ENCODE measurements at regions not wholly inside any gene's neighbourhood (a gene's known extent, or its start where the extent isn't known, plus 50 kb on each side); places are given as distances from the start of the nearest gene placed in this dataset.

DNA sequence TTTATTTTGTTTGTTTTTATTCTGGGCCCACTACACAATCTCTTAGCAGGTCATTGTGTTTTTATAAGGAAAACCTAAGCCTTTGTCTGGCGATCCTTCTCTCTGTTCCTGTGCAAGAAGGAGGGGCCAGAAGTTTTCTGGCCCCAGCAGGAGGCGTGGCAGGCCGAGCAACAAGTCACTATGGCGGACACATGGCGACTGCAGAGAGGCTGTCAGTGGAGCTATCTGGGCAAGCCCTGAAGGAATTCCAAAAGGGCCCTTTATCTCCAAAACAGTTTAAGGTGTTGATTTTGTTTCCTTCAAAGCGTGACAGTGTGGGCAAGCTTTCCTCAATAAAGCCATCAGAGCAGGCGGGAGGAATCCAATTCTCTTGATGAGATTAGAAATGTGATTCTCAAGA, 118.8 kb upstream of the CTAGE1 start:
- DNase-seq = no peak

DNA sequence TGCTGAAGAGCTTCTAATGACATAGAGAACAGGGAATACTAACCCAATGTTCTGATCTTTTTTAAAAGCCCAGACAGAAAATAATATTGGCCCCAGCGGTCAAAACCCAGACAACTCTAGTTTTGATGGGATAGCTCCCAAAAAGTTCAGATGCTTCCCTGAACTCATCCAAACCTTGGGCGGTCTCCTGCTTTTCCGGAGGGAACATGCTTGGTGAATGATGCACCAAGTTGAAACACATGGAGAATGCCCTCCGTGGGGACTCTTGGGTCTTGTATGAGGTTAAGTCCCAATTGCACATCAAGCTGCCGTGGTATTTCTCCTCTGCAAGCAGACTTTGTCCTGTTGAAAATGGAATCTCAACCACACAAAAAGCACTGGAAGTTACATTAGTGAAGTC, 120.7 kb upstream of the CTAGE1 start:
- Mint-ChIP-seq H3K27me3 (no peaks in the 10 kb centered on the region), H3K9me3 (peaks cover 6% of the 10 kb centered on the region), H3K4me1 (ENCODE audit: low read depth) (no peaks in the 10 kb centered on the region), H3K4me3 (no peak overlapping the region), H3K36me3 (no peaks in the 10 kb centered on the region), H3K27ac (no peak overlapping the region)
- CTCF ChIA-PET = no interaction called here
- intact Hi-C loops (cut with micrococcal nuclease) = no loop called here
- DNase-seq = no peak
- POLR2A ChIA-PET = no interaction called here

More for the DNA sequence above, 118.8 kb upstream of the CTAGE1 start:
- Mint-ChIP-seq H3K4me1 (ENCODE audit: low read depth) (no peaks in the 10 kb centered on the region), H3K36me3 (no peaks in the 10 kb centered on the region), H3K27me3 (no peaks in the 10 kb centered on the region), H3K9me3 (peaks cover 6% of the 10 kb centered on the region), H3K27ac (no peak overlapping the region), H3K4me3 (no peak overlapping the region)
- intact Hi-C loops (cut with micrococcal nuclease) = no loop called here
- ChIA-PET POLR2A (no interaction called here), CTCF (no interaction called here)

DNA sequence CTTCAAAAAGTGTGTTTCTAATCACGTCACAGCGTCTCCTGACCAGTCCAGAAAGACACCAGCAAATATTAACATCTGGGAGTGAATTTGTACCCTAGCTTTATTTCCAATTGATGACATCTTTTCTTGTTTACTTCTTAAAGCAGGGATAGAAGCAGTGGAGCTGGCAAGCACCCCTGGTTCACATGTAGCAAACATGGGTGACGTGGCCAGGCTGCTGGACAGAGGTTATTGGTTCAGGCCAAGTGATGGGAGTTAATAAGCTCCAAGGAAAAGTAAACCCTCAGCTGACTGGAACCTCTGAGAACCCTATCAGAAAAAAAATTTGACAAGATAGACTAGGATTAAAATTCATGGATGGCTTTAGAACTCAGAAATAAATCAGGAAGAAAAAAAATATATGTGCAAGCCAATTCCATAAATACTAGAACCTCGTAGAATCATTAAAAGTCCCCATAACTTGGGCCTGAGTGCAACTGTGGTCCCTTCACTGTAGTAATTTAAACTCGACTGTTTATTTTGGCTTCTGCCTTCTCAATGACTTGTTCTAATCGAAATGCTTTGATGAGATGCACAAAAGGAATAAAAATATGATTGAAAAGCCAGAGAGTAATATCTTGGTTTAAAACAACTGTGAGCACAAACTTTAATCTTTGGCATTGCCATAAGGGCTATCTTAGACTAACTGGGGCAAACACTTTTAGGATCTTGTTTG, 121.5 kb upstream of the CTAGE1 start:
- peaks cover 4% of the 10 kb centered on the region for H3K9me3 Mint-ChIP-seq
- H3K36me3 Mint-ChIP-seq = no peaks in the 10 kb centered on the region
- POLR2A ChIA-PET = no interaction called here
- no peak for DNase-seq
- no peak overlapping the region for H3K4me3 Mint-ChIP-seq
- H3K27me3 Mint-ChIP-seq = no peaks in the 10 kb centered on the region
- intact Hi-C loops (cut with micrococcal nuclease) = no loop called here
- H3K27ac Mint-ChIP-seq = no peak overlapping the region
- CTCF ChIA-PET = no interaction called here
- H3K4me1 Mint-ChIP-seq (ENCODE audit: low read depth) = no peaks in the 10 kb centered on the region

DNA sequence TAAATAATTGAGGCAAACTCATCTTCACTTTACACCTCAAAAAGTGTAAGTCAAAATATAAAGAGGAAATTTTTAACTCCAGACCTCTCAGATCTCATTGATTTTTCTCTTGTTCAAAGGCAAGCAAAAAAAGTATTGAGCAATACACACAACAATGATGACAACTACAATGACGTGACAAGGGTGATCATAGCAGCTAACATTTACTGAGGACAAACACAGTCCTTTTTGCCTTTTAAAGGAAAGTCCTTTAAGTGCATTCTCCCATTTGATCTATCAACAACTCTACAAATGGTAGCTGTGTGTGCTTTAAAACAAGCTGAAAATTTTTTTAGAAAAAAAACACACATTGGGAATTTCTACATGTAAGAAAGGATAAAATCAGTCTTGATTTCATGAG, 123.5 kb upstream of the CTAGE1 start:
- Mint-ChIP-seq H3K4me3 (no peak overlapping the region), H3K27ac (no peak overlapping the region), H3K9me3 (peaks cover 4% of the 10 kb centered on the region), H3K36me3 (no peaks in the 10 kb centered on the region), H3K4me1 (ENCODE audit: low read depth) (no peaks in the 10 kb centered on the region), H3K27me3 (no peaks in the 10 kb centered on the region)
- DNase-seq = no peak
- POLR2A ChIA-PET = no interaction called here
- CTCF ChIA-PET = no interaction called here
- intact Hi-C loops (cut with micrococcal nuclease) = no loop called here

DNA sequence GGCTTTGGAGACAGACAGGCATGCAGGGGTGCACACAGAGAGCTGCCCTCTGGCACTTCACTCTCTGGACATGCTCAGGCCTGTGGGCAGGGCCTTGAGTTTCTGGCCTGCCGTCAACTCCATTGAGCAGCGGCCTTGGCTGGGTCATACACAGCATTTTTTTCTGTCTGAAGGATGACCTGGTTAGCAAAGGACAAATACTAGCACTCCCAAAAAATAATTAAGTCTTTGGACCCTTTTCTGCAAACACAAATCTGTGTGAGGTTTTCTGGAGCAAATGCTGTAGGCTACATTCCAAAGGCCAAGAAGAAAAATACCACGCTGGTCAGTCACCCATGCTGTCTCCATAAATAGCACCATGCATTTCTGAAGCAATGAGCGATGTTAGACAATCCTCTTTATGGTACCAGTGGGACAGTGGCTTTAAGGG, 124.7 kb upstream of the CTAGE1 start:
- H3K9me3 Mint-ChIP-seq = no peaks in the 10 kb centered on the region
- no peaks in the 10 kb centered on the region for H3K4me1 Mint-ChIP-seq (ENCODE audit: low read depth)
- DNase-seq = no peak
- intact Hi-C loops (cut with micrococcal nuclease) = no loop called here
- CTCF ChIA-PET = no interaction called here
- H3K27me3 Mint-ChIP-seq = no peaks in the 10 kb centered on the region
- POLR2A ChIA-PET = no interaction called here
- H3K36me3 Mint-ChIP-seq = no peaks in the 10 kb centered on the region
- H3K27ac Mint-ChIP-seq = no peak overlapping the region
- H3K4me3 Mint-ChIP-seq = no peak overlapping the region

DNA sequence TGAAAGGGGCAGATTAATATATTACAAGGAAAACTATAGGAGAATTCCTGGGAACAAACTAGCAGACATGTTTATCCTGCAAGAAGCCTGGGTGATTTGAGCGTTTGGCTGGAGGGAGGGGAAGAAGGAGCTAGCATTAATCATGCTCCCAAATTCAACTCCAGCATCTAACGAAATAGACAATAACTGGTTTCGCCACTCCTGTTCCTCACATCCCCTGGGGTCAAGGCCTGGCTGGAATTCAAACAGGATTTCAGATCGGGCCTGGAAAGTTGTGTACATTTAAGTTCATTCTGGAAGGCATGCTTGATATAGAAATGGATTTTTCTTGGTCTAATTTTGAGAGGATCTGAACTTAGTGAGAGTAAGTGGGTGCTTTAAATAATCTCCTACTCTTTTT, 126.1 kb upstream of the CTAGE1 start:
- Mint-ChIP-seq H3K9me3 (no peaks in the 10 kb centered on the region), H3K27me3 (no peaks in the 10 kb centered on the region), H3K4me1 (ENCODE audit: low read depth) (no peaks in the 10 kb centered on the region), H3K4me3 (no peak overlapping the region), H3K27ac (no peak overlapping the region), H3K36me3 (no peaks in the 10 kb centered on the region)
- DNase-seq = no peak
- ChIA-PET CTCF (no interaction called here), POLR2A (no interaction called here)
- intact Hi-C loops (cut with micrococcal nuclease) = no loop called here

DNA sequence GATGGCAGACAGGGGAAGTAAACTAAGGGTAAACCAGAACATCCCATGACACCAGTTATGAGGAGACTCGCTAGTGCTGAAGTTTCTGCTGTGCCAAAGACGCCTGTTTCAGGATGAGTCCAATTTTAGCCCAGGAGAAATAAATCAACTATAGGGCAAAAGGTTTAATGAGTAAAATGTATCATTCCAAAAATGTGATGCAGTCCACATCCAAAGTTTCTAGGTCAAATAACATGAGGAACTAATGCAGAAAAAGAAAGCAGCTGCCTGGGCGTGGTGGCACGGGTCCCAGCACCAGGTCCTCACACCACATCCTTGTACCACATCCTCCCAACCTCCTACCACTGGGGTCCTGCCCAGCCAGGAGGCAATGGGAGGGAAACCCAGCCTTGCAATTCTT, 126.9 kb upstream of the CTAGE1 start:
- no peak for DNase-seq
- CTCF ChIA-PET = no interaction called here
- intact Hi-C loops (cut with micrococcal nuclease) = no loop called here

DNA sequence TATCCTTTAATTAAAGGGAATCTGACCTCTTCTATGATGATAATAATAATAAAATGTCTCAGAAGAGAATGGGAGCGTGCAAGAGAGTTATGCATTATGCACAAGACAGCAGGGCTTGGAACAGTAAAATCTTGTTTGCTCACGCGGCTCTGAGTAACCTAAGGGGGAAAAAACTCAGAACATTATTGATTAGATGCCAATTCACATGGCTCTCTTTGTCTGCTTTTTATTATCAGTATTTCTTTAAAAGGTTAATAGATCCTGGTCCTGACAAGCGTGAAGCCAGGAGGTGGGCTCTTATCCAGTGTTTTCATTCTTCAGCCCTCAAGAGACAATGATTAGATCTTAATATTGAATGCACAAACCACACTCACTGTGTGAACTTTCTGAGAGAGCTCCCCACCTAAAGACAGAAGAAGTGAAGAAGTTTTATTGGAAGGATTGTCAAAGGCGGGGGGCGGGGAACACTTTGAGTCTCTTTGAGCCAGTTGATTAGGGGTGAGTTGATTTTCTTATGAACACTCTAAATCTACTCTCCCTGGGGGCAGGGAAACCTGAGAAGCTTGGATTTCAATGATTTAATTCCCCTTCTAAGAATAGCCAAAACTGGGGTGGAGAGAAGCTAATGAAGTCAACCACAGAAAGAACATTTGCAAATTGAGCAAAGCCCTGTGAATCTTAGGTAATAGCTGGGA, 127.5 kb upstream of the CTAGE1 start:
- intact Hi-C loops (cut with micrococcal nuclease) = no loop called here
- Mint-ChIP-seq H3K36me3 (no peaks in the 10 kb centered on the region), H3K9me3 (no peaks in the 10 kb centered on the region), H3K27ac (no peak overlapping the region), H3K27me3 (no peaks in the 10 kb centered on the region), H3K4me1 (ENCODE audit: low read depth) (no peaks in the 10 kb centered on the region), H3K4me3 (no peak overlapping the region)
- no peak for DNase-seq
- ChIA-PET CTCF (no interaction called here), POLR2A (no interaction called here)

More for the DNA sequence above, 126.9 kb upstream of the CTAGE1 start:
- POLR2A ChIA-PET = no interaction called here
- Mint-ChIP-seq H3K36me3 (no peaks in the 10 kb centered on the region), H3K27me3 (no peaks in the 10 kb centered on the region), H3K27ac (no peak overlapping the region), H3K4me3 (no peak overlapping the region), H3K9me3 (no peaks in the 10 kb centered on the region), H3K4me1 (ENCODE audit: low read depth) (no peaks in the 10 kb centered on the region)

DNA sequence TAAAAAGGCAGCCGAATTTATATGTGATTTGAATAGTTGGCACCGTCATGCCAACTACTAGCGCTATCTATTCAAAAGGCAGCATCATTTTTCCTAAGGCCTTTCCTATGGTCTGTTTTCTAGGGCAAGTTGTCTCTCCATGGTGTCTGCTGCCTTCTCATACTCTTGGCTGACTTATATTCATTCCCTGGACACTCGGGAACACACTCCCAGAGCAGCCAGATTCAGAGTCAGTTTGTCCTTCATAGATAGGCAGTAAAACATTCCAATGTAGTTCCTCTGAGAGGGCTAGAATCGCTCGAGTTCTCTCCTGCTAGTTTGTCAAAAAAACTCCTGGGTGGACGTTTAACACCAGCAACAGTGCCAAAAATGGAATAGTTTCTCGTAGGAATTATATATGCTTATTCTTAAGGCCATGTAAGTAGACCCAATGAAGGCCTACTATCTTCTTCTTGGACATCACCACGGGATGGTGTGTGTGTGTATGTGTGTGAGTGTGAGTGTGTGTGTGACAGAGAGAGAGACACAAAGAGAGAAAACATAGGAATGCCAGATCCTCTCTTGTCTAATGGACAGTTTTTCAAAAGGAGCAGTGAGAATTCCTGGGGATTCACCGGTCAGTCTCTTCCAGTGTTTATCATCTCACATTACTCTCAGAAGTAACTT, 129.3 kb upstream of the CTAGE1 start:
- POLR2A ChIA-PET = no interaction called here
- no peak overlapping the region for H3K27ac Mint-ChIP-seq

DNA sequence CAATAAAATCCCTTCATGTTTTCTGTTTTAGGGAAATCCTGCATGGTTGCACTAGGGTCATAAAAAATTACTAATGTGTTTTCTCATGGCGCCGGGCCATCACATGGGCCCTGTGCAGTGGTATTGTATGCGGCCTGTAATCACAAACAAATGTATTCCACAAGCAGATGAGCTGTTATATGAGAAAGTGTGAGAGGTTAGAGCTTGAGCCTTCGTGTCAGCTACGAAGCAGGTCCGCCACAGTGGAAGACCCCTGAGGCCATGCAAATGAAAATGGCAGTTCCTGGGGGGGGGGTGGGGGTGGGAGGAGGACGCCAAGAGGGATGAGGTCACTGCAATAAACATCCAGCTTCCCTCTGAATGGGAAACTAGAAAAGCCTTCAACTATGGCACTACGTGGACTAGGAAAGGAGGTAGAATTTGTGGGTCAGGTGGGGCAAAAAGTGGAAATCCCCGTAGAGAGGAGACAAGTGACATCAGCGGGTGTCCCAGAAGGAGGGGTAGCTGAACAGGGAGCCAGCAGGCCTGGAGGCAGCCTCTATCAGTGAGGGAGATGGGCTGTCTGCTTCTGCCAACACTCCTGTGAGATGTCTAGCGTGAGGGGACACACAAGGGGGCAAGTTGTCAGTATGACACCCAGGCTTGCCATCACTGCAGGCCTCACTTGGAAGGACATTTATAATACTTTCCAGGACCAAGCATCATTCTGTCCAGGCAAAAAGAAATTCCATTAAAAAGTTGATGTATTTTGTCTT, 130.3 kb upstream of the CTAGE1 start:
- intact Hi-C loops (cut with micrococcal nuclease) = no loop called here
- Mint-ChIP-seq H3K27me3 (no peaks in the 10 kb centered on the region), H3K9me3 (no peaks in the 10 kb centered on the region), H3K36me3 (no peaks in the 10 kb centered on the region), H3K4me1 (ENCODE audit: low read depth) (no peaks in the 10 kb centered on the region), H3K4me3 (no peak overlapping the region), H3K27ac (no peak overlapping the region)
- ChIA-PET CTCF (no interaction called here), POLR2A (no interaction called here)
- no peak for DNase-seq

More for the DNA sequence above, 129.3 kb upstream of the CTAGE1 start:
- H3K4me3 Mint-ChIP-seq = no peak overlapping the region
- CTCF ChIA-PET = no interaction called here
- no peaks in the 10 kb centered on the region for H3K36me3 Mint-ChIP-seq
- H3K9me3 Mint-ChIP-seq = no peaks in the 10 kb centered on the region
- intact Hi-C loops (cut with micrococcal nuclease) = no loop called here
- no peaks in the 10 kb centered on the region for H3K4me1 Mint-ChIP-seq (ENCODE audit: low read depth)
- H3K27me3 Mint-ChIP-seq = no peaks in the 10 kb centered on the region
- no peak for DNase-seq

DNA sequence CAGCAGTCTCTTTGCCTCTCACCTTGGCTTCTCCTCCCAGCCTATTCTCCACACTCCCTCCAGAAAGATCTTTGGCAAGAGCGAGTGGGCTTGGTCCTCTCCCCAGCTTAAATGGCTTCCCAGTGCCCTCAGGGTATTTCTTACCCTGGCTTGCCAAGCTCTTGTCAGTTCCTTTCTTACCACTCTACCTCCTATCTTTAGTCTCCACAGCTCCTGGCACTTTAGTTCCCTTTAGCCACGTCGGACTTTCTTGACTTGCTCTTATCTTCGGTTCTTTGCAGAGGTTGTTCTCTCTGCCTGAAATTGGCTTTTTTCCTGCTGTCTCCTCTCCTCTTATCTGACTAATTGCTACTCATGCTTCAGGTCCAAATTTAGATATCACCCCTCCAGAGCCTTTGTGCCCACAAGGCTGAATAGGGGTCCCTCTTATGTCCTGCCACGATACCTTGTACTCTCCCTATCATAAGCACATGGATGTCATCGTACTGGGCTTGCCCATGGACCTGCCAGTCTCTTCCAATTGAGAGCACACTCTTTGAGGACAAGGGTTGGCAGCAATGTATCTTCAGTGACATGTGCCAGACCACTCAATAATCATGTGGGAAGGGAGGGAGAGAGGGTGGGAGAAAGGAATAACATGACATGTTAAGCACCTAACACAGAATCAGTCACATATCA, 131.7 kb upstream of the CTAGE1 start:
- intact Hi-C loops (cut with micrococcal nuclease) = no loop called here
- POLR2A ChIA-PET = no interaction called here
- no peaks in the 10 kb centered on the region for H3K36me3 Mint-ChIP-seq
- no peak for DNase-seq
- H3K4me1 Mint-ChIP-seq (ENCODE audit: low read depth) = no peaks in the 10 kb centered on the region
- no peak overlapping the region for H3K4me3 Mint-ChIP-seq
- H3K27me3 Mint-ChIP-seq = no peaks in the 10 kb centered on the region
- H3K27ac Mint-ChIP-seq = no peak overlapping the region
- no peaks in the 10 kb centered on the region for H3K9me3 Mint-ChIP-seq
- CTCF ChIA-PET = no interaction called here

DNA sequence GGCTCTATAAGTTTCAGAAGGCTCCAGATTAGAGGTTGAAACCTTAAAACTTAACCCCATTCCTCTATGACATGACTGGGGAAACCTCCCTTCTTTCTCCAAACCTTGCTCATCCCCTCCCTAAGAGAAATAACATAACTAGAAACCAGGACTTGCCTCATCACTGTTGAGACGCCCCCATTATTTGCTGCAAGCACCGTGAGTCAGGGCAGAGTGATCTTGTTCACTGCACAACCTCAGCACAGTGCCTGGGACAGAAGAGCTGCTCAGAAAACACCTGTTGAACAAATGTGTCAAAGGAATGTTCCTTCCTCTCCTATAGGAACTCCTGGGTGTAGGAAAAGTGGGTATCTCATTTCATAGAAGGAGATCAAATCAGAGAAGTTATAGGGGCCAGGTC, 132.7 kb upstream of the CTAGE1 start:
- intact Hi-C loops (cut with micrococcal nuclease) = no loop called here
- CTCF ChIA-PET = no interaction called here

More for the DNA sequence above, 132.7 kb upstream of the CTAGE1 start:
- H3K9me3 Mint-ChIP-seq = no peaks in the 10 kb centered on the region
- no peaks in the 10 kb centered on the region for H3K36me3 Mint-ChIP-seq
- no peak for DNase-seq
- H3K27ac Mint-ChIP-seq = no peak overlapping the region
- H3K4me1 Mint-ChIP-seq (ENCODE audit: low read depth) = no peaks in the 10 kb centered on the region
- POLR2A ChIA-PET = no interaction called here
- no peaks in the 10 kb centered on the region for H3K27me3 Mint-ChIP-seq
- no peak overlapping the region for H3K4me3 Mint-ChIP-seq
